ENCODE measurements at regions not wholly inside any gene's neighbourhood (a gene's known extent, or its start where the extent isn't known, plus 50 kb on each side); places are given as distances from the start of the nearest gene placed in this dataset.

DNA sequence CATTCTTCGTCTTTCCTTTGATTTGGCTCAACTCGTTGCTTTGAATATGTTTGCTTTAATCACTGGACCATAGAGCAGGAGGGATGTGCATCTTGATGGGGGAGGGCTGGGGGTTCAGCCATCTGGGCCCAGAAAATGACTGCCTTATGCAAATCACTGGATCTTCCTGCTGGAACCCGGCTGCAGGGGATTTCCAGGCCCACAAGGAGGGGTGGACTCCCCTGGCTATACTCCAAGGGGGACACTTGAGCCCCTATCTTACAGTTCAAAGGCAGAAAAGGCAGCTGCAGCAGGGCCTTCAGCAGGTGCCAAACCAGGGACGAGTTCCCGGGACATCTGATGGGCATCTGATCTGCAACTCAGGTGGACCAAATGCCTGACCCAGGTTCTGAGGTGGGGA lies 122.5 kb downstream of the DICER1 start:
- DNase-seq, result no peak

DNA sequence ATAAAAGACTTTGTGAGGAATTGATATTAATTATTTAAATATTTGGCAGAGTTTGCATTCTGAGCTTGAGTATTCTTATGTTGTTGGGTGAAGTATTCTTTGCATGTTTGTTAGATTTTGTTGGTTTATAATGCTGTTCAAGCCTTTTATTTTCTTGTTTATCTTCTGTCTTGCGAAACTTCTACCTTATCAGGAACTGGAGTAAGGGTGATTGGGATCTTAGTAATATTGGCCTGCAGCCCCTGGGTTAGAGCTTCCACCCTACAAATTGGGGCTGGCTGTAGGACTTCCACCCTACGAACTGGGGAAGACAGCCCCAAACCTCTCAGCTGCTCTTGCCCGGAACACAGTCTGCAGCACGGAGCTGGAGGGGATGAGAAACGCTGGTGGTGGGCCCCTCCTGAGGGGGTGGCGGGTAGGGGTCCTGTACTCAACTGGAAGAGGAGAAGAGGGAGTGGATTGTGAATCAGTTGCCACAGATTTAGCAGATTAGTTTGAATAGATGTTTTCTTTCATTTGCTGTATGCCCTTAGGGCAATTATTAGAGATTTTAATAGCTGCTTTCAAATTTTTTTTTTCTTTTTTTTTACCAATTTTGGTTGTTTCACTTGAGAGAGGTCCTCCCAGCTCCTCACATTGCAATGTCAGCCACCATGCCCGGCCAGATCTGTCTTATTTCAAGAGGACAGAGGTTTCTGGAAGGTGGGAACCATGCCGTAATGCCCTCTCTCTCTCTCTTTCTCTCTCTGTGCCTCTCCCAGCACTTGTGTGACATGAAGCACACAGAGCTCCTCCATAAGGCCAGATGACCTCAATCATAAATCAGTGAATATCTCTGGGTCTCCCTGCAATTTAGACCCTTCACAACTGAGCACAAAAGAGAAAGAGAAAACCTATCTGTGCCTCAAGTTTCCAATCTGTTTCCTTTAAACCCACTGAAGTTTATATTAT lies 123.4 kb downstream of the DICER1 start:
- DNase-seq, result no peak

DNA sequence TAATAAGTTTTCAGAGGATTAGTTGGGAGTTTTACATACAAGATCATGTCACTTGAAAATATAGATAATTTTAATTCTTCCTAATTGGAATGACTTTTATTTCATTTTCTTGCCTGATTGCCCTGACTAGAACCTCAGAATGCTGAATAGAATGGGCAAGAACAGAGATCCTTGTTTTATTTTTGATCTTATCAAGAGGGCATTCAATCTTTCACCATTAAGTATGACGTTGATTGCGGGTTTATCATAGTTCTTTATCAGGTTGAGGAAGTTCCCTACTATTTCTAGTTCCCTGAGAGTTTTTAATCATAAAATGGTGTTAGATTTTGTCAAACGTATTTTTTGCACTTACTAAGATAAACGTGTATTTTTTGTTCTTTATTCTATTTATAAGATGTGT lies 124.3 kb downstream of the DICER1 start:
- no peak for DNase-seq

- DNase-seq, result no peak
These were observed 130.4 kb downstream of the DICER1 start for GRCh38 chr14:95026851-95027463.

GRCh38 chr14:95025941-95026340 lies 131.4 kb downstream of the DICER1 start:
- DNase-seq, result no peak

DNA sequence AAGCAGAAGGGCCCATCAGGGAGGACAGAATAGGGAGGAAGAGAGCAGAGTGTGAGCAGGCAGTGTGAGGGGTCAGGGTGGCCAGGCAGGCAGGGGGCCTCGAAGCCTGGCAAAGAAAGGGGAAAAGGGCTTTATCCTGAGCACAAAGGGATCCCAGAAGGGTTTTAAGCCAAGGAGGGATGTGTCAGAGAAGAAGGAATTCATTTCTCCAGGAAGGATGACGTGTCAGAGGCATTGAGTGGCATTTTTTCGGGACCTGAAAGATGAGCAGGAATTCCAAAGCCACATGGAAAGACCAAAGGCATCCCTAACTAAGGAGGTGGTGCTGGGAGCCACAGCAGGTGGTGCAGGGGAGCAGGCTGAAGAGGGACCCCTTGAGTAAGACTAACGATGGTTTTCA lies 132.1 kb downstream of the DICER1 start:
- DNase-seq, result no peak

DNA sequence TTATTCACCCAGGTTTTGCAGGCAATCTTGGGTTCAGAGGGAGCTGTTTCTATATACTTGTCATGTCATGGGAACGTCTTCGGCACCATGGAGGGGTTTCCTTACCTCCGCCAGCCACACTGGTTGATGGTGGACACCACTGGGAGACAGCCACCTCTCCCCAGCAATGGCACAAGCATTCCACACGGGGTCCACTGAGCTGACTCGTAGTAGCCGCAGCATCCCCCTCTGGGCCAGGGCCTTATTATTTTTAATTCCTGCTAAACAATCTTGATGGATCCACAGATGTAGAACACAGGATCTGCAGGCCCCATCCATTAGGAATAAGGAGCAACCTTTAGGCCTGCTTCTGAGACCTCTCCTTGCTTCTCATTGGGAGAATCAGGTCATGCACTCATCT lies 132.9 kb downstream of the DICER1 start:
- DNase-seq, result no peak

- DNase-seq, result no peak
These were observed 133.4 kb downstream of the DICER1 start for GRCh38 chr14:95023886-95024285.

GRCh38 chr14:95023115-95023514 lies 134.2 kb downstream of the DICER1 start:
- DNase-seq, result no peak

- no peak for DNase-seq
These were observed 135.7 kb downstream of the DICER1 start for GRCh38 chr14:95021588-95021987.

DNA sequence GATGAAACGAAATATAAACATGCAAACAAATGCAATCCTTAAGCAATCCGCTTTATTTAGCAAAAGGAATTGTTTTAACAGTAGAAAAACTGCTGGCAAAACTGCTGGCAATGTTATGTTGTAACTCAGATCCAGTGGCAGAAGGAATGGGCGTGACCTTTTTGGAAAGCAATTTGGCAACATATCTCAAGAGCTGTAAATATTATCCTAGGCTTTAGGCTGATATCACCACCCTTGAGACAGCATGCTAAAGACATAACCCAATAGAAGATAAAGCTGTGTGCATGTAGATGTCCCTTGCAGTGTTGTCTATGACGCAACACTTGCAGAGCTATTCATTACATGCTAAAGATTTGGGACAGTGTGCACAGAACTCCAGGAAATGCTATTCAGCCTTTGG lies 138.5 kb downstream of the DICER1 start:
- DNase-seq, result no peak

- DNase-seq, result no peak
These were observed 142.3 kb downstream of the DICER1 start for GRCh38 chr14:95015046-95015445.

DNA sequence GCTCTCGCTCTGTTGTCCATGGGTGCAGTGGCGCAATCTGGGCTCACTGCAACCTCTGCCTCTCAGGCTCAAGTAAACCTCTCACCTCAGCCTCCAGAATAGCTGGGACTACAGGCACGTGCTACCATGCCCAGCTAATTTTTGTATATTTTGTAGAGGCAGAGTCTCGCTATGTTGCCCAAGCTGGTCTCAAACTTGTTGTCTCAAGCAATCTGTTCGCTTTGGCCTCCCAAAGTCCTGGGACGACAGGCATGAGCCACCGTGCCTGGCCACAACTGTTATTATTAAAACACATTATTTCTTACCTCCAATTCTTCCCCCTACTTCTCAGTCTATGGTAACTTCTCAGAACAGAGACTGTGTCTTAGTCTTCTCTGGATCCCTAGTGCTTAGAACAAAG lies 143.3 kb downstream of the DICER1 start:
- no peak for DNase-seq

- DNase-seq, result no peak
These were observed 145.8 kb downstream of the DICER1 start for GRCh38 chr14:95011445-95012006.

- DNase-seq, result no peak
These were observed 148.7 kb downstream of the DICER1 start for GRCh38 chr14:95008445-95009217.

- DNase-seq, result no peak
These were observed 149.4 kb downstream of the DICER1 start for GRCh38 chr14:95007921-95008320.

DNA sequence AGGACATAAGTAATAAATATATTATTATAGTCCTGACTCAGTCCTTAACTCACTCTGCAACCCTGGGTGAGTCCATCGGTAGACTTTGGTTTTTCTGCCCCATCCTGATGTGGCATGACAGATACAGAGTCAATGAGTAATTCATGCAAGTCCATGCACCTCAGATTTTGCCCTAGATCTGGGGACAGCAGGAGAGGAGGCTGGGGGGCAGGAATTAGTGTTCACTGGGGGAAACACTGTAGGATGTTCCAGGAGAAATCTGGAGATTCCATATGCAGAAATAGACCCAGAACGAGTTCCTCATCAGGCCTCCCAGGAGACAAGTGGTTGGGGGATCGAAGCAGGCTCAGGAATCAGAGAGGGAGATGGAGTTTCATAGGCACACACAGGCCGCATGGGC lies 150.8 kb downstream of the DICER1 start:
- no peak for DNase-seq

DNA sequence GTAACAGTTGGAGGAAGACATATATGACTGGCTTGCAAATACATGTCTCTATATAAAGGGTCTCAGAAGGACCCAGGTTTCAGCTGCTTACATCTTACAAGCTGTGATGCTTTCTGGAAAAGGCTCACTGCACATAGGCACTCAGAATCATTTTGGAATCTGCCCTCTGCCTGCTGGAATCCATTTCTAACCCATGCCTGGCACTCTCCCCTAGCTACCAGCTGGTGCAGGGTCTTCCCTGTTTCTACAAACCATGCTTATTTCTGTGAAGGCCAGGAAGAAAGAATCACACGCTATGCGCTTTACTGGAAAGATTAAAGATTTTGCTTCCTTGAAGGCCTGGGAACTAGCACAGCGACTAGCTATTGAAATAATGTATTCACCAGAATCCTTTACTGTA lies 151.3 kb downstream of the DICER1 start:
- DNase-seq, result no peak

DNA sequence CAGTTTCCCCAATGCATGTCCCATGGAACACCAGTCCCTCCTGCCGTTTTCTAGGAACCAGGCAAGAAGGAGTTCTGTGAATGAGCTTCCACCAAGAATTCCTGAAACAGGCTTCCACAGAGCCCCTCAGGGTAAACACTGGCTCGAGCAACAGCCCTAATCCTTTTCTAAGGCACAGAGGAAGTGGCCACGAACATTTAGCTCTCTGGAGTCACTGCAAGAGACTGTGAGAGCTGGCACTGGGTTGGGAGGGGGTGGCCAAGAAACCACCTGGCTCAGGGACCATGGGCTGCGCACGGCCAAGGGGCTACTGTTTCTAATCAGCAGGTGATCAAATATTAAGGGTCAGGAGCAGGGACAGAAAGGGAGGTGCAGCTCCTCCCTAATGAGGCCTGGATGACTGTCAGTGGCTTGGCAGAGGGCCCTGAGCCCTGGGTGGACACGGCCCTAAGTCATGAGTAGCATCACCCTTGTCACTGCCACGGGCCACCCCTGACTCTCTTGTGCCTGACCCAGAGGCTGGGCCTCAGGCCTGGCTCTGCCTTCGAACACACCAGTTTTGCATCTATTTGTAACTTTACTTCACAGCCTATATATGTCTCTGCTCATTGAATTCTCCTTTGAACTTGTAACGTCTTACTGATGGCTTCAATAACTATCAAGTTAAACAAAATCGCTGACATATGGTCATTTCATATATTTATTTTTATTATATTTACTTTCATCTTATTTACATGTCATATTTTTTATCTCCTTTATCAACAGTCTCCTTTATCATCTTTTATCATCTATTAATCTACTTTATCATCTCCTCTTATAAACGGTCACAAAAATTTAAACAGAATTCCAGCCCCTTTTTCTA lies 154.0 kb downstream of the DICER1 start:
- DNase-seq, result no peak

DNA sequence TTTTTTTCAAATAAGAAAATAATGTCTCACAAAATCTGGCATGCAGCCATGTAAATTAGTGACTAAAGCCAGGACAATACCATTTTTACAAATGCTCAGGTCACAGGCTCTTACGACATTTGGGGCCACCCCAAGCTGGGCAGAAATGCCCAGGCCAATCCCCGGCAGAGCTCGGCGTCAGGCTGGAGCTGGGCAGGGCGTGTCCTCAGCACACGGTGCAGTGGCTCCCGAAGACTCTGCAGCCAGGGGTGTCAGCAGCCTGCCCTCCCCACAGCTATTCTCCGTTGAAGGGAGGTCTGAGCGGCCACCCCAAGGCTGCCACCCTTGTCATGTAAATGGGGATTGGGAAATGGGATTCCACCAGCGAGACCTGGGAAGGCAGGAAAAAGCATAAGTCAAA lies 158.6 kb downstream of the DICER1 start:
- peak; percentile 82 for DNase-seq

GRCh38 chr14:94998110-94998509 lies 159.2 kb downstream of the DICER1 start:
- no peak for DNase-seq

DNA sequence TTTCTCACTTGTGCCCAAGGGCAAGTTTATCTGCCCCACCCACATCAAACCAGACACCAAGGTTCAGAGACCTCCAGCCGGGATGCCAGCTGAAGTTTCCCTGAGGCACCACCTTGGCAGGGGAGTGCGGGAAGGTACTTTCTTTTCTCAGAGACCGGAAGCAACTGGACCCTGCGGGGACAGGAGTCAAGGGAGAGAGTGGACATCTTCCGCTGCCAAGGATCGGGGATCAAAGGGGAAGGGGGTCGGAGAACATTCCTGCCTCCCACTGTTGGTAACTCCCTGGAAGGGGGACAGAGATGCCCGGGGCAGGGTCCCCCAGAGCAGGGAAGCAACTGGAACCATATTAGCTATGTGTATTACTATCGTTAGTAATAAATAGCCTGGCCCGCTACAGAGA lies 161.8 kb downstream of the DICER1 start:
- DNase-seq, result no peak

All from inflammatory macrophage treated with lipopolysaccharide for 4 hours (primary cell).